ENCODE measurements at regions not wholly inside any gene's neighbourhood (a gene's known extent, or its start where the extent isn't known, plus 50 kb on each side); places are given as distances from the start of the nearest gene placed in this dataset.

DNA sequence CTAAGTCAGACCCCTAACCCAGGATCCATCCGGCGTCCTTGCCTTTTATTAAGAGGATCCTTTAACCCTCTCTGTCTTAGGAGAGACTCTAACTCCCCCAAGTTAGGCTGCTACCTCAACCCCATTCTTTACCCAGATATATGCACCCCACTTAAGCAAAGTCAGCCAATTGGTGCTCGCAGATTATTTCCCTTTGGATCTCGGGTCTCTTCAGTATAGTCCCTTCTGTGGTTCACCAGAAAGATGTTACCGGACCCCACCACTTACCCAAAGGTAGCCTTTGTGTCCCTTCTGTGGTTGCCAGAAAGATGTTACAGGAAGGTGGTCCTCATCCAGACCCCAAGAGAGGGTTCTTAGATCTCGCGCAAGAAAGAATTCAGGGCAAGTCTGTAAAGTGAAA is 212.9 kb upstream of the GRID2 start:
- TF ChIP-seq POLR2A (IDR thresholded peaks at IDR 0.05), result no peak
- TF ChIP-seq, protein P1, sequence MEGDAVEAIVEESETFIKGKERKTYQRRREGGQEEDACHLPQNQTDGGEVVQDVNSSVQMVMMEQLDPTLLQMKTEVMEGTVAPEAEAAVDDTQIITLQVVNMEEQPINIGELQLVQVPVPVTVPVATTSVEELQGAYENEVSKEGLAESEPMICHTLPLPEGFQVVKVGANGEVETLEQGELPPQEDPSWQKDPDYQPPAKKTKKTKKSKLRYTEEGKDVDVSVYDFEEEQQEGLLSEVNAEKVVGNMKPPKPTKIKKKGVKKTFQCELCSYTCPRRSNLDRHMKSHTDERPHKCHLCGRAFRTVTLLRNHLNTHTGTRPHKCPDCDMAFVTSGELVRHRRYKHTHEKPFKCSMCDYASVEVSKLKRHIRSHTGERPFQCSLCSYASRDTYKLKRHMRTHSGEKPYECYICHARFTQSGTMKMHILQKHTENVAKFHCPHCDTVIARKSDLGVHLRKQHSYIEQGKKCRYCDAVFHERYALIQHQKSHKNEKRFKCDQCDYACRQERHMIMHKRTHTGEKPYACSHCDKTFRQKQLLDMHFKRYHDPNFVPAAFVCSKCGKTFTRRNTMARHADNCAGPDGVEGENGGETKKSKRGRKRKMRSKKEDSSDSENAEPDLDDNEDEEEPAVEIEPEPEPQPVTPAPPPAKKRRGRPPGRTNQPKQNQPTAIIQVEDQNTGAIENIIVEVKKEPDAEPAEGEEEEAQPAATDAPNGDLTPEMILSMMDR (IDR thresholded peaks at IDR 0.05), result no peak
